RPMI7951 (cell line): ENCODE measurements at regions not wholly inside any gene's neighbourhood (a gene's known extent, or its start where the extent isn't known, plus 50 kb on each side); places are given as distances from the start of the nearest gene placed in this dataset.

Source experiments
- DNase-seq: peaks from one replicate; pipeline ENCODE4 v3.0.0-alpha.2; 2012; ENCODE audit warnings: low read depth

GRCh38 chr2:219769090-219769910, 141.9 kb downstream of the SLC4A3 start:
- peak; percentile 16 for DNase-seq

GRCh38 chr2:219772103-219772635, 144.7 kb downstream of the SLC4A3 start:
- no peak for DNase-seq

- DNase-seq, result no peak
Measured at GRCh38 chr2:219772697-219773096, 145.3 kb downstream of the SLC4A3 start.

GRCh38 chr2:219775506-219775905, 148.1 kb downstream of the SLC4A3 start:
- DNase-seq, result no peak

GRCh38 chr2:219777388-219777787, 150.0 kb downstream of the SLC4A3 start:
- no peak for DNase-seq

- DNase-seq, result no peak
Measured at GRCh38 chr2:219778189-219778588, 150.8 kb downstream of the SLC4A3 start.

GRCh38 chr2:219782737-219783348, 155.4 kb downstream of the SLC4A3 start:
- no peak for DNase-seq

- no peak for DNase-seq
Measured at GRCh38 chr2:219783359-219783975, 156.0 kb downstream of the SLC4A3 start.

GRCh38 chr2:219784178-219784577, 156.7 kb downstream of the SLC4A3 start:
- no peak for DNase-seq

- DNase-seq, result no peak
Measured at GRCh38 chr2:219789476-219789875, 162.0 kb downstream of the SLC4A3 start.

- no peak for DNase-seq
Measured at GRCh38 chr2:219792446-219792845, 165.0 kb downstream of the SLC4A3 start.

GRCh38 chr2:219798430-219798829, 171.0 kb downstream of the SLC4A3 start:
- DNase-seq, result no peak

GRCh38 chr2:219803294-219803693, 175.9 kb downstream of the SLC4A3 start:
- DNase-seq, result peak; percentile 83

GRCh38 chr2:219810895-219811294, 183.5 kb downstream of the SLC4A3 start:
- no peak for DNase-seq

- no peak for DNase-seq
Measured at GRCh38 chr2:219812672-219813071, 185.2 kb downstream of the SLC4A3 start.

GRCh38 chr2:219820767-219821166, 193.3 kb downstream of the SLC4A3 start:
- no peak for DNase-seq

GRCh38 chr2:219823574-219823973, 196.1 kb downstream of the SLC4A3 start:
- no peak for DNase-seq

- DNase-seq, result no peak
Measured at GRCh38 chr2:219824996-219825395, 197.6 kb downstream of the SLC4A3 start.

GRCh38 chr2:219828127-219828526, 200.7 kb downstream of the SLC4A3 start:
- no peak for DNase-seq

GRCh38 chr2:219829667-219830352, 202.4 kb downstream of the SLC4A3 start:
- no peak for DNase-seq

- DNase-seq, result no peak
Measured at GRCh38 chr2:219830353-219830738, 202.9 kb downstream of the SLC4A3 start.

GRCh38 chr2:219831957-219832356, 204.5 kb downstream of the SLC4A3 start:
- DNase-seq, result no peak
